ENCODE measurements at regions not wholly inside any gene's neighbourhood (a gene's known extent, or its start where the extent isn't known, plus 50 kb on each side); places are given as distances from the start of the nearest gene placed in this dataset.

DNA sequence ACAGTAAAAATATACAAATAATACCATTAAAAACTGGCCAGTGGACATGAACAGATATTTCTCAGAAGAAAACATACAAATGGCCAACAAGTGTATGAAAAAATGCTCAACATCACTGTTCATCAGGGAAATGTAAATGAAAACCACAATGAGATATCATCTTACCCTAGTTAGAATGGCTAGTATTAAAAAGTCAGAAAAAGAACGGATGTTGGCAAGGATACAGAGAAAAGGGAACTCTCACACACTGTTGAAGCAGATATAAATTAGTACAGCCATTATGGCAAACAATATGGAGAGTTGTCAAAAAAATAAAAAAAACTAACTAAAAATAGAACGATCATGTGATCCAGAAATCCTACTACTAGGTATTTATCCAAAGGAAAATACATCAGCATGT lies 222.7 kb upstream of the NAALADL2 start:
- TF ChIP-seq, protein P1, sequence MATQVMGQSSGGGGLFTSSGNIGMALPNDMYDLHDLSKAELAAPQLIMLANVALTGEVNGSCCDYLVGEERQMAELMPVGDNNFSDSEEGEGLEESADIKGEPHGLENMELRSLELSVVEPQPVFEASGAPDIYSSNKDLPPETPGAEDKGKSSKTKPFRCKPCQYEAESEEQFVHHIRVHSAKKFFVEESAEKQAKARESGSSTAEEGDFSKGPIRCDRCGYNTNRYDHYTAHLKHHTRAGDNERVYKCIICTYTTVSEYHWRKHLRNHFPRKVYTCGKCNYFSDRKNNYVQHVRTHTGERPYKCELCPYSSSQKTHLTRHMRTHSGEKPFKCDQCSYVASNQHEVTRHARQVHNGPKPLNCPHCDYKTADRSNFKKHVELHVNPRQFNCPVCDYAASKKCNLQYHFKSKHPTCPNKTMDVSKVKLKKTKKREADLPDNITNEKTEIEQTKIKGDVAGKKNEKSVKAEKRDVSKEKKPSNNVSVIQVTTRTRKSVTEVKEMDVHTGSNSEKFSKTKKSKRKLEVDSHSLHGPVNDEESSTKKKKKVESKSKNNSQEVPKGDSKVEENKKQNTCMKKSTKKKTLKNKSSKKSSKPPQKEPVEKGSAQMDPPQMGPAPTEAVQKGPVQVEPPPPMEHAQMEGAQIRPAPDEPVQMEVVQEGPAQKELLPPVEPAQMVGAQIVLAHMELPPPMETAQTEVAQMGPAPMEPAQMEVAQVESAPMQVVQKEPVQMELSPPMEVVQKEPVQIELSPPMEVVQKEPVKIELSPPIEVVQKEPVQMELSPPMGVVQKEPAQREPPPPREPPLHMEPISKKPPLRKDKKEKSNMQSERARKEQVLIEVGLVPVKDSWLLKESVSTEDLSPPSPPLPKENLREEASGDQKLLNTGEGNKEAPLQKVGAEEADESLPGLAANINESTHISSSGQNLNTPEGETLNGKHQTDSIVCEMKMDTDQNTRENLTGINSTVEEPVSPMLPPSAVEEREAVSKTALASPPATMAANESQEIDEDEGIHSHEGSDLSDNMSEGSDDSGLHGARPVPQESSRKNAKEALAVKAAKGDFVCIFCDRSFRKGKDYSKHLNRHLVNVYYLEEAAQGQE (IDR thresholded peaks at IDR 0.05; ENCODE audit: insufficient read depth in 1 of 2, low read depth in 2 of 2, low read length in 2 of 2): no peak
- TF ChIP-seq POLR2AphosphoS5 (IDR thresholded peaks at IDR 0.05; ENCODE audit: low read depth, low read length) (no peak), SIN3A (IDR thresholded peaks at IDR 0.05; ENCODE audit: borderline replicate concordance, insufficient read depth, low read length) (no peak), TAF1 (IDR thresholded peaks at IDR 0.05; ENCODE audit: borderline replicate concordance, insufficient read depth, low read length) (no peak), FOXP2 (optimal IDR thresholded peaks at IDR 0.05; ENCODE audit: borderline replicate concordance, extremely low read depth, extremely low read length, insufficient read depth) (no peak)

DNA sequence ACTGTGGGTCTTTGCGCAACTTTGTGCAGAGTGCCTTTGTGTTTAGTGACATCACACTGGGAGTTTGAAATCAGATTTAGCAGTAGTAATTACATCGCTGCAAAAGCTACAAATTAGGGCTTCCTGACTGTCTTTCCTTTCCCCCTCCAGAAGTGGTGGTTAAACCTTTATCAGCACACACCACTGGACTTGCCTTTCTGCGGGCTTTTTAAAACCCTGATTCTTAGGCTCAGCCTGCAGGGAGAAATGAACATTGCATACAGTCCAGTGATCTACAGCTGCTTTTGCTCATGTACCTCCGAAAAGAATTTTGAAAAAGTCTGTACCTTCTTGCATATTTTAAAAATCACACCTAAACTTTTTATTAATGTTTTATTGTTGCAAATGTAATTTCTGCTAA lies 219.7 kb upstream of the NAALADL2 start:
- no peak for TF ChIP-seq POLR2AphosphoS5 (IDR thresholded peaks at IDR 0.05; ENCODE audit: low read depth, low read length)
- TF ChIP-seq TAF1 (IDR thresholded peaks at IDR 0.05; ENCODE audit: borderline replicate concordance, insufficient read depth, low read length): no peak
- TF ChIP-seq FOXP2 (optimal IDR thresholded peaks at IDR 0.05; ENCODE audit: borderline replicate concordance, extremely low read depth, extremely low read length, insufficient read depth): no peak
- TF ChIP-seq, protein P1 (IDR thresholded peaks at IDR 0.05; ENCODE audit: insufficient read depth in 1 of 2, low read depth in 2 of 2, low read length in 2 of 2): no peak
- TF ChIP-seq SIN3A (IDR thresholded peaks at IDR 0.05; ENCODE audit: borderline replicate concordance, insufficient read depth, low read length): no peak

GRCh38 chr3:174639970-174640369 lies 219.2 kb upstream of the NAALADL2 start:
- TF ChIP-seq TAF1 (IDR thresholded peaks at IDR 0.05; ENCODE audit: borderline replicate concordance, insufficient read depth, low read length) (no peak), FOXP2 (optimal IDR thresholded peaks at IDR 0.05; ENCODE audit: borderline replicate concordance, extremely low read depth, extremely low read length, insufficient read depth) (no peak), POLR2AphosphoS5 (IDR thresholded peaks at IDR 0.05; ENCODE audit: low read depth, low read length) (no peak), SIN3A (IDR thresholded peaks at IDR 0.05; ENCODE audit: borderline replicate concordance, insufficient read depth, low read length) (no peak)
- TF ChIP-seq, protein P1 (IDR thresholded peaks at IDR 0.05; ENCODE audit: insufficient read depth in 1 of 2, low read depth in 2 of 2, low read length in 2 of 2): no peak

DNA sequence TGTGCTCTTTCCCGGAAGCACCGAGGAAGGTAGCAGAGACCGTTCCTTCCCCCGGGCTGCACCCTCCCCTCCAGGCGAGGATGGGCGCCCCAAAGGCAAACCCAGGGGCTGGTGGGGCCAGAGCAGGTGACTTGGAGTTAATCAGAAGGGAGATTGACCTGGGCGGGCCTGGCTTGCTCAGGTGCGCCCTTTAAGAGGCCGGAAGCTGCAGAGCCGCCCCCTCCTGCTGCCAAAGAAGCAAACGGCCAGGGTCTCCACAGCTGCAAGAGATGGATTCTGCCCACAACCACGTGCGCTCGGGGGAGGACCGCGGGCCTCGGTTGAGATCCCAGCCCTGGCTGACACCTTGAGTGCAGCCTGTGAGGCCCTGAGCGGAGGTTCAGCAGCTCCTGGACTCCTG lies 218.2 kb upstream of the NAALADL2 start:
- TF ChIP-seq SIN3A (IDR thresholded peaks at IDR 0.05; ENCODE audit: borderline replicate concordance, insufficient read depth, low read length) (no peak), FOXP2 (optimal IDR thresholded peaks at IDR 0.05; ENCODE audit: borderline replicate concordance, extremely low read depth, extremely low read length, insufficient read depth) (no peak), TAF1 (IDR thresholded peaks at IDR 0.05; ENCODE audit: borderline replicate concordance, insufficient read depth, low read length) (no peak), POLR2AphosphoS5 (IDR thresholded peaks at IDR 0.05; ENCODE audit: low read depth, low read length) (no peak)
- TF ChIP-seq, protein P1 (IDR thresholded peaks at IDR 0.05; ENCODE audit: insufficient read depth in 1 of 2, low read depth in 2 of 2, low read length in 2 of 2): no peak

DNA sequence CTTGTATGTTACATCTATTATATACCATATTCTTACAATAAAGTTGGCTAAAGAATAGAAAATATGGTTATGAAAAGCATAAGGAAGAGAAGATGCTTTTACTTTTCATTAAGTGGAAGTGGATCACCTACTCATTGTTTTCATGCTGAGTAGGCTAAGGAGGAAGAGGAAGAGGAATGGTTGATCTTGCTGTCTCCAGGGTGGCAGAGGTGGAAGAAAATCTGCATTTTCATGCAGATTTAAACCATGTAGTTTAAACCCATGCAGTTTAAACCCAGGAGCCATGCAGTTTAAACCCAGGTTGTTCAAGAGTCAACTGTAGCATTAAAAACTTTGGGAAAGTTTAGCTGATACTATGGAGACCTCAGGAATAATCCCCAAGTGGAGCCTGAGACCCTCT lies 214.8 kb upstream of the NAALADL2 start:
- TF ChIP-seq POLR2AphosphoS5 (IDR thresholded peaks at IDR 0.05; ENCODE audit: low read depth, low read length) (no peak), FOXP2 (optimal IDR thresholded peaks at IDR 0.05; ENCODE audit: borderline replicate concordance, extremely low read depth, extremely low read length, insufficient read depth) (no peak)
- TF ChIP-seq, protein P1 (IDR thresholded peaks at IDR 0.05; ENCODE audit: insufficient read depth in 1 of 2, low read depth in 2 of 2, low read length in 2 of 2): no peak
